ENCODE measurements at regions not wholly inside any gene's neighbourhood (a gene's known extent, or its start where the extent isn't known, plus 50 kb on each side); places are given as distances from the start of the nearest gene placed in this dataset.

DNA sequence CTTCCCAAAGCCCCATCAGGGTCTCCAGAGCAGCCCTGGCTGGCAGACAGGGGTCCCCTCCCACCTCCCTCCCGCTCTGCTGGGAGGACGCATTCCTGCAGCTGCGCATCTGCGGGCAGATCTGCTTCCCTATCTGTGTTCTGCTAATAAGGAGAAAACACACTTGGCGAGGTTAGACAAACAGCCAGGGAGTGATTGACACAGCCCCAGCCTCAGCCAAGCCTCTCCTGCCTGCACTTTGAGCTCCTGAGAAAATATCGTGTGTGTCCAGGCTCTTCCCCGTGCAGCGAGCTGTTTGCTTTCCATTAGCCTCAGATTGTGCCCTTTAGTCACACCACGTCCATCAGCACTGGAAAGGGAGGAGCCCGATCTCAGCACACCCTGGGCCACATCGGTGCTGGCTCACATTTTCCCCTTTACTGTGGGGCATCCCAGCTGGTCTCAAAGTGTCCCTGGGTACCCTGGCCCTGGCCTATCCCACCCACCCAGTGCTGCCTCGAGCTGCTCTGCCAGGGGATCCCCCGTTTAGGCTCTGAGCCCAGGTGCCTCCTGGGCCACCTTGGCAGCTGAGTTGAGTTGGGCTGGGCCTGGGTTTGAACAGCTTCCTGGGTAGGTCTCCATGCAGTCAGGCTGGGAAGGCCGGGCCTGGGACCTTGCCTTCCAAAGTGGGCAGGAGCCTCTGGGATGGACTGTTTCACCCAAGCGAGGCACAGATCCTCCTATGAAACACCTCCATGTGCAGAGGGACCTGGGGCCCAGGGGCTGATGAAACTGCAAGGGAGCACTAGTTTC lies 61.1 kb downstream of the BARX1 start (continued):
- TF ChIP-seq, protein P1, sequence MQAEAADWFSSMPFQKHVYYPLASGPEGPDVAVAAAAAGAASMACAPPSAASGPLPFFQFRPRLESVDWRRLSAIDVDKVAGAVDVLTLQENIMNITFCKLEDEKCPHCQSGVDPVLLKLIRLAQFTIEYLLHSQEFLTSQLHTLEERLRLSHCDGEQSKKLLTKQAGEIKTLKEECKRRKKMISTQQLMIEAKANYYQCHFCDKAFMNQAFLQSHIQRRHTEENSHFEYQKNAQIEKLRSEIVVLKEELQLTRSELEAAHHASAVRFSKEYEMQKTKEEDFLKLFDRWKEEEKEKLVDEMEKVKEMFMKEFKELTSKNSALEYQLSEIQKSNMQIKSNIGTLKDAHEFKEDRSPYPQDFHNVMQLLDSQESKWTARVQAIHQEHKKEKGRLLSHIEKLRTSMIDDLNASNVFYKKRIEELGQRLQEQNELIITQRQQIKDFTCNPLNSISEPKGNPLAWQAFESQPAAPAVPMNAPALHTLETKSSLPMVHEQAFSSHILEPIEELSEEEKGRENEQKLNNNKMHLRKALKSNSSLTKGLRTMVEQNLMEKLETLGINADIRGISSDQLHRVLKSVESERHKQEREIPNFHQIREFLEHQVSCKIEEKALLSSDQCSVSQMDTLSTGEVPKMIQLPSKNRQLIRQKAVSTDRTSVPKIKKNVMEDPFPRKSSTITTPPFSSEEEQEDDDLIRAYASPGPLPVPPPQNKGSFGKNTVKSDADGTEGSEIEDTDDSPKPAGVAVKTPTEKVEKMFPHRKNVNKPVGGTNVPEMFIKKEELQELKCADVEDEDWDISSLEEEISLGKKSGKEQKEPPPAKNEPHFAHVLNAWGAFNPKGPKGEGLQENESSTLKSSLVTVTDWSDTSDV (CRISPR knock-in tag; IDR thresholded peaks at IDR 0.05) = no peak
- TF ChIP-seq SNAPC2 (CRISPR knock-in tag; IDR thresholded peaks at IDR 0.05) (no peak), ZNF572 (CRISPR knock-in tag; IDR thresholded peaks at IDR 0.05) (no peak), ZEB1 (IDR thresholded peaks at IDR 0.05; ENCODE audit: insufficient replicate concordance, low read depth) (no peak), WIZ (CRISPR knock-in tag; IDR thresholded peaks at IDR 0.05) (no peak), HNRNPH1 (optimal IDR thresholded peaks at IDR 0.05; ENCODE audit: low read depth, low read length) (no peak), ZFP36 (IDR thresholded peaks at IDR 0.05; ENCODE audit: borderline replicate concordance, low read depth, low read length, partially characterized antibody) (no peak), SALL1 (CRISPR knock-in tag; IDR thresholded peaks at IDR 0.05) (peak; percentile 96), NFYC (CRISPR knock-in tag; IDR thresholded peaks at IDR 0.05) (no peak), MAFK (conservative IDR thresholded peaks at IDR 0.05 in 1 of 2, IDR thresholded peaks at IDR 0.05 in 1 of 2; ENCODE audit: low read length in 2 of 2) (no peak), ZNF432 (CRISPR knock-in tag; IDR thresholded peaks at IDR 0.05; ENCODE audit: borderline replicate concordance) (no peak), TEF (CRISPR knock-in tag; IDR thresholded peaks at IDR 0.05) (no peak), ZNF83 (CRISPR knock-in tag; IDR thresholded peaks at IDR 0.05; ENCODE audit: borderline replicate concordance) (no peak), SP5 (CRISPR knock-in tag; IDR thresholded peaks at IDR 0.05; ENCODE audit: borderline replicate concordance, low read depth) (no peak), KMT2A (CRISPR knock-in tag; IDR thresholded peaks at IDR 0.05) (0 out of 2 replicates have a peak, but pooled peaks have one; percentile 25), ZNF367 (CRISPR knock-in tag; IDR thresholded peaks at IDR 0.05; ENCODE audit: borderline replicate concordance) (no peak), SMYD3 (CRISPR knock-in tag; IDR thresholded peaks at IDR 0.05) (no peak), ZNF772 (CRISPR knock-in tag; IDR thresholded peaks at IDR 0.05) (no peak), SOX5 (CRISPR knock-in tag; IDR thresholded peaks at IDR 0.05; ENCODE audit: borderline replicate concordance) (no peak; the same call in 1 of the 2 replicates), AHR (CRISPR knock-in tag; IDR thresholded peaks at IDR 0.05) (0 out of 2 replicates have a peak, but pooled peaks have one; percentile 33), ZNF589 (CRISPR knock-in tag; conservative IDR thresholded peaks at IDR 0.05) (no peak)
- TF ChIP-seq, protein P2, sequence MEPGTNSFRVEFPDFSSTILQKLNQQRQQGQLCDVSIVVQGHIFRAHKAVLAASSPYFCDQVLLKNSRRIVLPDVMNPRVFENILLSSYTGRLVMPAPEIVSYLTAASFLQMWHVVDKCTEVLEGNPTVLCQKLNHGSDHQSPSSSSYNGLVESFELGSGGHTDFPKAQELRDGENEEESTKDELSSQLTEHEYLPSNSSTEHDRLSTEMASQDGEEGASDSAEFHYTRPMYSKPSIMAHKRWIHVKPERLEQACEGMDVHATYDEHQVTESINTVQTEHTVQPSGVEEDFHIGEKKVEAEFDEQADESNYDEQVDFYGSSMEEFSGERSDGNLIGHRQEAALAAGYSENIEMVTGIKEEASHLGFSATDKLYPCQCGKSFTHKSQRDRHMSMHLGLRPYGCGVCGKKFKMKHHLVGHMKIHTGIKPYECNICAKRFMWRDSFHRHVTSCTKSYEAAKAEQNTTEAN (CRISPR knock-in tag; conservative IDR thresholded peaks at IDR 0.05) = no peak
- TF ChIP-seq, protein P3, sequence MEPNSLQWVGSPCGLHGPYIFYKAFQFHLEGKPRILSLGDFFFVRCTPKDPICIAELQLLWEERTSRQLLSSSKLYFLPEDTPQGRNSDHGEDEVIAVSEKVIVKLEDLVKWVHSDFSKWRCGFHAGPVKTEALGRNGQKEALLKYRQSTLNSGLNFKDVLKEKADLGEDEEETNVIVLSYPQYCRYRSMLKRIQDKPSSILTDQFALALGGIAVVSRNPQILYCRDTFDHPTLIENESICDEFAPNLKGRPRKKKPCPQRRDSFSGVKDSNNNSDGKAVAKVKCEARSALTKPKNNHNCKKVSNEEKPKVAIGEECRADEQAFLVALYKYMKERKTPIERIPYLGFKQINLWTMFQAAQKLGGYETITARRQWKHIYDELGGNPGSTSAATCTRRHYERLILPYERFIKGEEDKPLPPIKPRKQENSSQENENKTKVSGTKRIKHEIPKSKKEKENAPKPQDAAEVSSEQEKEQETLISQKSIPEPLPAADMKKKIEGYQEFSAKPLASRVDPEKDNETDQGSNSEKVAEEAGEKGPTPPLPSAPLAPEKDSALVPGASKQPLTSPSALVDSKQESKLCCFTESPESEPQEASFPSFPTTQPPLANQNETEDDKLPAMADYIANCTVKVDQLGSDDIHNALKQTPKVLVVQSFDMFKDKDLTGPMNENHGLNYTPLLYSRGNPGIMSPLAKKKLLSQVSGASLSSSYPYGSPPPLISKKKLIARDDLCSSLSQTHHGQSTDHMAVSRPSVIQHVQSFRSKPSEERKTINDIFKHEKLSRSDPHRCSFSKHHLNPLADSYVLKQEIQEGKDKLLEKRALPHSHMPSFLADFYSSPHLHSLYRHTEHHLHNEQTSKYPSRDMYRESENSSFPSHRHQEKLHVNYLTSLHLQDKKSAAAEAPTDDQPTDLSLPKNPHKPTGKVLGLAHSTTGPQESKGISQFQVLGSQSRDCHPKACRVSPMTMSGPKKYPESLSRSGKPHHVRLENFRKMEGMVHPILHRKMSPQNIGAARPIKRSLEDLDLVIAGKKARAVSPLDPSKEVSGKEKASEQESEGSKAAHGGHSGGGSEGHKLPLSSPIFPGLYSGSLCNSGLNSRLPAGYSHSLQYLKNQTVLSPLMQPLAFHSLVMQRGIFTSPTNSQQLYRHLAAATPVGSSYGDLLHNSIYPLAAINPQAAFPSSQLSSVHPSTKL (CRISPR knock-in tag; IDR thresholded peaks at IDR 0.05) = peak; percentile 89

All from HepG2 (cell line).